ENCODE measurements at regions not wholly inside any gene's neighbourhood (a gene's known extent, or its start where the extent isn't known, plus 50 kb on each side); places are given as distances from the start of the nearest gene placed in this dataset.

DNA sequence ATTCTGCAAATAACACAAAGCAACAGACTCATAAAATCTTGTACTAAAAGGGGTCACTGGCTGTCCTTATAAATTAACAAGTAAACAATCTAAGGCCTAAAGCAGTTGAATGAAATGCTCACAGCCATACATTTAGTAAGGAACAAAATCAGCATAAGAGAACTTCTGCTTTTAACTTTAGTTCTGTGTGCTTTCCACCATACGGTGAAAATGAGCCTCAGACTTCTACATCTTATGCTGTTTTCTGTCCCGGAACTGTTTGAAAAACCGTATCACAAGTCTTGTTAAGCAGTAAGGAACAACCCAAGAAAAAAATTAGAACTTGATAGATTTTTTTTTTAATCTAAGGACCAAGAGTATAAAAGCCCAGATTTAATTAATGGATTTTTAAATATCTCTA is 549.1 kb upstream of the MIR17HG start:
- Histone ChIP-seq H3K9me1 (ENCODE audit: control insufficient read depth, insufficient read depth, low read length) (no peaks in the 10 kb centered on the region), H3K36me3 (ENCODE audit: control insufficient read depth, insufficient read depth, low read length) (no peaks in the 10 kb centered on the region), H3K9ac (ENCODE audit: insufficient read depth in 1 of 2, low read depth in 2 of 2, low read length in 2 of 2) (no peak overlapping the region), H3K27me3 (ENCODE audit: control insufficient read depth in 2 of 2, insufficient read depth in 2 of 2, low read length in 2 of 2) (no peaks in the 10 kb centered on the region), H2AFZ (ENCODE audit: low read depth, low read length) (no peak overlapping the region), H3K4me2 (ENCODE audit: insufficient read depth, low read length) (no peak overlapping the region), H3K4me1 (replicated peaks in 1 of 2; ENCODE audit: control insufficient read depth in 2 of 2, insufficient read depth in 2 of 2, low read length in 2 of 2) (no peaks in the 10 kb centered on the region), H3K27ac (ENCODE audit: extremely low read depth, low read depth, low read length) (no peak overlapping the region), H4K20me1 (replicated peaks; ENCODE audit: control insufficient read depth, insufficient read depth, low read length) (no peaks in the 10 kb centered on the region), H3K9me3 (replicated peaks; ENCODE audit: control insufficient read depth, insufficient read depth, low read depth, low read length) (peaks cover 4% of the 10 kb centered on the region; the same call in 1 of the 2 replicates), H3K79me2 (ENCODE audit: control insufficient read depth, insufficient read depth, low read length) (no peaks in the 10 kb centered on the region), H3K4me3 (no peak overlapping the region)
- ChIA-PET CTCF (ENCODE audit: low intra/inter-chr PET ratio) (no interaction called here), POLR2A (no interaction called here)
- BruUV-seq (replicated peaks) = no TSS peak
- in situ Hi-C loops (cut with MboI) = no loop called here
- DNase-seq (ENCODE audit: extremely low read depth in 1 of 4, low spot score in 3 of 4) (no peak), FAIRE-seq (no peak), ATAC-seq (no peak)
- TF ChIP-seq KDM5B (IDR thresholded peaks at IDR 0.05; ENCODE audit: insufficient replicate concordance, low read depth, low read length) = no peak
- TF ChIP-seq ZFX (CRISPR knock-in tag; IDR thresholded peaks at IDR 0.05) = 0 out of 2 replicates have a peak, but pooled peaks have one; percentile 2
- peak; percentile 16 for TF ChIP-seq BDP1 (IDR thresholded peaks at IDR 0.05; ENCODE audit: insufficient read depth, insufficient read length)
- WGBS (ENCODE audit: insufficient coverage, low coverage, missing lambda C conversion rate) = 2% methylated on average over 3 of the region's 3 CpGs
- intact Hi-C loops (cut with micrococcal nuclease) = no loop called here

DNA sequence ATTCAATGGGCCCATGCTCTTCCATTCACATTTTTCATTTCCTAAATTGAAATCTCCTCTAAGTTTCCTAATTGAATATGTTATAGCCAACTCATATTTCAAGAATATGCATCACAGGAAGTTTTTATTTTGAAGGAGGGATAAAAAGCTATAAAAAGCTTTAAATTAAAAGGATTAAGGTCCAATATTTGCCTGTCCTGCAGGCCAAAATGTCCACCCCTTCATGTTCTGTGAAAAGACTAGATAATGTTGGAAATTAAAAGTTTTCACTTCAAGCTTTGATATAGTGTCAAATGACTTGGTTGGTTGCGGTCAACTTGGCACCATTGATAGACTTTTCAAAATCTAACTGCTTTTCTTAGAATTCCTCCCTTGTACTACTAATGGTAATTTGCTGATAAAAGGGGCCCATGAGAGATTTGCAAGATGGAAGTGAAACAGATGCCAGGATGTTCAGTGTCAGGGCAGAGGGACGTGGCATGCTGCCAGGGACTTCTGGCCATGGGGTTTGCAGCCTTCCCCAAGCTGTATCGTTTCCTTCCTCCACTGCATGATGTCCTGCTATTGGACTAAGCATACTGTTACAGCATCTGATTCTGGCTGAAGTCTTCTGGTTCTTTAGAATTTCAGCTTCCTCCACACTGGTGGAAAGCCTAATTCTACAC is 547.3 kb upstream of the MIR17HG start:
- H3K4me1 ChIP-seq (replicated peaks in 1 of 2; ENCODE audit: control insufficient read depth in 2 of 2, insufficient read depth in 2 of 2, low read length in 2 of 2) = no peaks in the 10 kb centered on the region
- no peak for DNase-seq (ENCODE audit: extremely low read depth in 1 of 4, low spot score in 3 of 4)
- in situ Hi-C loops (cut with MboI) = no loop called here
- H3K79me2 ChIP-seq (ENCODE audit: control insufficient read depth, insufficient read depth, low read length) = no peaks in the 10 kb centered on the region
- no peak for ATAC-seq
- ChIA-PET POLR2A (no interaction called here), CTCF (ENCODE audit: low intra/inter-chr PET ratio) (no interaction called here)
- intact Hi-C loops (cut with micrococcal nuclease) = no loop called here
- no peak for FAIRE-seq
- H3K4me2 ChIP-seq (ENCODE audit: insufficient read depth, low read length) = no peak overlapping the region
- no peaks in the 10 kb centered on the region for H3K27me3 ChIP-seq (ENCODE audit: control insufficient read depth in 2 of 2, insufficient read depth in 2 of 2, low read length in 2 of 2)
- H3K9ac ChIP-seq (ENCODE audit: insufficient read depth in 1 of 2, low read depth in 2 of 2, low read length in 2 of 2) = no peak overlapping the region
- no peak overlapping the region for H2AFZ ChIP-seq (ENCODE audit: low read depth, low read length)
- no peak overlapping the region for H3K4me3 ChIP-seq
- H3K27ac ChIP-seq (ENCODE audit: extremely low read depth, low read depth, low read length) = no peak overlapping the region
- H3K9me3 ChIP-seq (replicated peaks; ENCODE audit: control insufficient read depth, insufficient read depth, low read depth, low read length) = peaks cover 4% of the 10 kb centered on the region; the same call in 1 of the 2 replicates
- 2% methylated on average over 3 of the region's 3 CpGs for WGBS (ENCODE audit: insufficient coverage, low coverage, missing lambda C conversion rate)
- BruUV-seq (replicated peaks) = no TSS peak
- no peaks in the 10 kb centered on the region for H3K9me1 ChIP-seq (ENCODE audit: control insufficient read depth, insufficient read depth, low read length)
- H3K36me3 ChIP-seq (ENCODE audit: control insufficient read depth, insufficient read depth, low read length) = no peaks in the 10 kb centered on the region
- H4K20me1 ChIP-seq (replicated peaks; ENCODE audit: control insufficient read depth, insufficient read depth, low read length) = no peaks in the 10 kb centered on the region
- TF ChIP-seq, protein P1, sequence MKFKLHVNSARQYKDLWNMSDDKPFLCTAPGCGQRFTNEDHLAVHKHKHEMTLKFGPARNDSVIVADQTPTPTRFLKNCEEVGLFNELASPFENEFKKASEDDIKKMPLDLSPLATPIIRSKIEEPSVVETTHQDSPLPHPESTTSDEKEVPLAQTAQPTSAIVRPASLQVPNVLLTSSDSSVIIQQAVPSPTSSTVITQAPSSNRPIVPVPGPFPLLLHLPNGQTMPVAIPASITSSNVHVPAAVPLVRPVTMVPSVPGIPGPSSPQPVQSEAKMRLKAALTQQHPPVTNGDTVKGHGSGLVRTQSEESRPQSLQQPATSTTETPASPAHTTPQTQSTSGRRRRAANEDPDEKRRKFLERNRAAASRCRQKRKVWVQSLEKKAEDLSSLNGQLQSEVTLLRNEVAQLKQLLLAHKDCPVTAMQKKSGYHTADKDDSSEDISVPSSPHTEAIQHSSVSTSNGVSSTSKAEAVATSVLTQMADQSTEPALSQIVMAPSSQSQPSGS (CRISPR knock-in tag; IDR thresholded peaks at IDR 0.05) = 0 out of 2 replicates have a peak, but pooled peaks have one; percentile 47
- TF ChIP-seq, protein P2, sequence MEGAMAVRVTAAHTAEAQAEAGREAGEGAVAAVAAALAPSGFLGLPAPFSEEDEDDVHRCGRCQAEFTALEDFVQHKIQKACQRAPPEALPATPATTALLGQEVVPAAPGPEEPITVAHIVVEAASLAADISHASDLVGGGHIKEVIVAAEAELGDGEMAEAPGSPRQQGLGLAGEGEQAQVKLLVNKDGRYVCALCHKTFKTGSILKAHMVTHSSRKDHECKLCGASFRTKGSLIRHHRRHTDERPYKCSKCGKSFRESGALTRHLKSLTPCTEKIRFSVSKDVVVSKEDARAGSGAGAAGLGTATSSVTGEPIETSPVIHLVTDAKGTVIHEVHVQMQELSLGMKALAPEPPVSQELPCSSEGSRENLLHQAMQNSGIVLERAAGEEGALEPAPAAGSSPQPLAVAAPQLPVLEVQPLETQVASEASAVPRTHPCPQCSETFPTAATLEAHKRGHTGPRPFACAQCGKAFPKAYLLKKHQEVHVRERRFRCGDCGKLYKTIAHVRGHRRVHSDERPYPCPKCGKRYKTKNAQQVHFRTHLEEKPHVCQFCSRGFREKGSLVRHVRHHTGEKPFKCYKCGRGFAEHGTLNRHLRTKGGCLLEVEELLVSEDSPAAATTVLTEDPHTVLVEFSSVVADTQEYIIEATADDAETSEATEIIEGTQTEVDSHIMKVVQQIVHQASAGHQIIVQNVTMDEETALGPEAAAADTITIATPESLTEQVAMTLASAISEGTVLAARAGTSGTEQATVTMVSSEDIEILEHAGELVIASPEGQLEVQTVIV (CRISPR knock-in tag; IDR thresholded peaks at IDR 0.05; ENCODE audit: borderline replicate concordance) = peak; percentile 62; the same call in 1 of the 2 replicates
- TF ChIP-seq ZNF282 (CRISPR knock-in tag; IDR thresholded peaks at IDR 0.05) = peak; percentile 81; the same call in 1 of the 2 replicates
- TF ChIP-seq, protein P3, sequence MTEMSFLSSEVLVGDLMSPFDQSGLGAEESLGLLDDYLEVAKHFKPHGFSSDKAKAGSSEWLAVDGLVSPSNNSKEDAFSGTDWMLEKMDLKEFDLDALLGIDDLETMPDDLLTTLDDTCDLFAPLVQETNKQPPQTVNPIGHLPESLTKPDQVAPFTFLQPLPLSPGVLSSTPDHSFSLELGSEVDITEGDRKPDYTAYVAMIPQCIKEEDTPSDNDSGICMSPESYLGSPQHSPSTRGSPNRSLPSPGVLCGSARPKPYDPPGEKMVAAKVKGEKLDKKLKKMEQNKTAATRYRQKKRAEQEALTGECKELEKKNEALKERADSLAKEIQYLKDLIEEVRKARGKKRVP (CRISPR knock-in tag; IDR thresholded peaks at IDR 0.05) = no peak
- TF ChIP-seq ZNF830 (CRISPR knock-in tag; IDR thresholded peaks at IDR 0.05) = no peak
- TF ChIP-seq TAF9B (IDR thresholded peaks at IDR 0.05; ENCODE audit: partially characterized antibody) = no peak
- TF ChIP-seq TFAM (CRISPR knock-in tag; conservative IDR thresholded peaks at IDR 0.05) = 0 out of 2 replicates have a peak, but pooled peaks have one; percentile 81
- TF ChIP-seq IRF2 (CRISPR knock-in tag; IDR thresholded peaks at IDR 0.05) = peak; percentile 63; the same call in 1 of the 2 replicates

Measured in K562 (cell line).